NT2/D1 (cell line): ENCODE measurements at regions not wholly inside any gene's neighbourhood (a gene's known extent, or its start where the extent isn't known, plus 50 kb on each side); places are given as distances from the start of the nearest gene placed in this dataset.

Experiments
- SUZ12 ChIP-seq: IDR thresholded peaks from 2 replicates; pipeline ENCODE4 v1.6.1; 2011; ENCODE audit not compliant: insufficient read length, insufficient read depth; ENCODE audit errors: extremely low read depth
- YY1 ChIP-seq: IDR thresholded peaks from 2 replicates; pipeline ENCODE4 v1.6.1; 2011; ENCODE audit not compliant: insufficient read length, insufficient read depth
- ZNF274 ChIP-seq: IDR thresholded peaks from 2 replicates; pipeline ENCODE4 v1.6.1; 2011; ENCODE audit warnings: mild to moderate bottlenecking, low read depth, low read length

- TF ChIP-seq SUZ12 (no peak), ZNF274 (no peak), YY1 (no peak)
Measured at GRCh38 chr12:113666223-113666622, 194.6 kb upstream of the LHX5 start.
